Bone marrow (tissue), 2 donors: ENCODE measurements at regions not wholly inside any gene's neighbourhood (a gene's known extent, or its start where the extent isn't known, plus 50 kb on each side); places are given as distances from the start of the nearest gene placed in this dataset.

Experiments
- DNase-seq, 2 donors: peaks; one replicate each; lab custom pipeline; 2025; lab: John Stamatoyannopoulos, UW

GRCh38 chr9:109912726-109913460, 132.9 kb downstream of the PALM2AKAP2 start:
- DNase-seq, result no peak

DNA sequence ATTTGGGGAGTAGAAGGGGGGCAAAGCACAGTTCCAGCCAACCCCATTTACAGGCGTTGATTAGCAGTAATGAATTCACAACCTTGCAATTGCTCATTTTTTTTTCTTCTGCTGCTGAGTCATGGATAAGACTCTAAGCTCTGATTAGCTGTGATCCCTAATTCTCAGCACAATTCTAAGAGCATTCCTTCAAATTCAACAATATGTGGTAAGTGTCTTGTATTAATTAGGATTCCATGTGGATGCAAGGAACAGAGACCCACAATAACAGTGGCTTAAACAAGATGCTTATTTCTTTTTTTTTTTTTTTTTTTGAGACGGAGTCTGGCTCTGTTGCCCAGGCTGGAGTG, 133.4 kb downstream of the PALM2AKAP2 start:
- DNase-seq, result no peak

- no peak for DNase-seq
Observed at GRCh38 chr9:109914280-109915027, 134.5 kb downstream of the PALM2AKAP2 start.

DNA sequence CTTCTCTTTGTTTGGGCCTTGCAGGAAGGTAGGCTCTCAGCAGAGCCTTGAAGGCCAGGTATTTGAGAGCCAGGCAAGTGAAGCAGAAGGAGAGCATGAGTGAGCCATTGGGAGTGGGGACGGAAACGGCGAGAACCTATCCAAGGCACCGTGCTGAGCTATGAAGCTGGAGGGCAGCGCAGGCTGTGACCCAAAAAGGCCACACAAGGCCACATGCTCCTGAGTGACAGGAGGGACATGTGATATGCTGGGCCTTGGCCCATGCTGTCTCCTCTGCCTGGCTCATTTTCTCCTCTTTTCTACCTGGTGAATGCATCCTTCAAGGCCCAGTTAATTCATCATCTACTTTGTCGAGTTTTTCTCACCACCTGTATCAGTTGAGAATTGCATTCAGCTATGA, 136.3 kb downstream of the PALM2AKAP2 start:
- DNase-seq, result no peak

DNA sequence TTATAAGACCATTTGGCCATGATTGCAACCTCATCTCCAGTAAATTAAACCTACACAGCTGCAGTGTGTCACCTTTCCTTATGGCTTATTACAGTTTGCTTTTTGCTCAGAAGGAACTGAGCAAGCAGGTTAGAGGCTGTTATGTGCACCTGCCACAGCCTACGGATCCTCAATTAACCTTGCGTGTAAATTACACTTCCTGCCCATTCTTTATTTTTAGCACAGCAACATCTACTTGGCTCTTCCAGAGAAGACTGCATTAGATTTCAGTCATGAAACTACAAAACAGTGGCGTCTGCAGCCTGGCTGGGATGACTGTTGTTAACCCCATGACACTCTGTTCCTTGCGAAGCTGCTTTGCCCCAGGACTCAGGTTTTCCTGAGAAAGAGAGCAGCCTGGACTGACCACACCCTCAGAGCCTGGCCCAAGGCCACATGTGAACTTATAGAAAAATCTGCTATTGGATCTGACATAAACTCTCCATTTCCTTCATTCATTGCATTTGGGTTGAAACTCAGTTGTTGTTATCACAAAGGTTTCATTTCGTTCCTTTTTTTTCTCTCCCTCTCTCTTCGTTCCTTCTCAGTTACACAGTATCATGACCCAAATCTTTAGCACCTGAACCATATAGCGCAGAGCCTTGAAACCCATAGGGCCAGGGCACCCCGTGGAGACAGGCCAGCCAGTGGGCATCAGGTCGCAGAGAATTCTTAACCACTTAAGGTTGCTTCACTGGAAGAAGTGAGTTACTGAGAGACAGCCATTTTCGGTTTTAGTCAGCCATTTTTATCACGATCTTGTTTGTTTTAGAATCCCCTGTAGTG, 138.6 kb downstream of the PALM2AKAP2 start:
- no peak for DNase-seq

DNA sequence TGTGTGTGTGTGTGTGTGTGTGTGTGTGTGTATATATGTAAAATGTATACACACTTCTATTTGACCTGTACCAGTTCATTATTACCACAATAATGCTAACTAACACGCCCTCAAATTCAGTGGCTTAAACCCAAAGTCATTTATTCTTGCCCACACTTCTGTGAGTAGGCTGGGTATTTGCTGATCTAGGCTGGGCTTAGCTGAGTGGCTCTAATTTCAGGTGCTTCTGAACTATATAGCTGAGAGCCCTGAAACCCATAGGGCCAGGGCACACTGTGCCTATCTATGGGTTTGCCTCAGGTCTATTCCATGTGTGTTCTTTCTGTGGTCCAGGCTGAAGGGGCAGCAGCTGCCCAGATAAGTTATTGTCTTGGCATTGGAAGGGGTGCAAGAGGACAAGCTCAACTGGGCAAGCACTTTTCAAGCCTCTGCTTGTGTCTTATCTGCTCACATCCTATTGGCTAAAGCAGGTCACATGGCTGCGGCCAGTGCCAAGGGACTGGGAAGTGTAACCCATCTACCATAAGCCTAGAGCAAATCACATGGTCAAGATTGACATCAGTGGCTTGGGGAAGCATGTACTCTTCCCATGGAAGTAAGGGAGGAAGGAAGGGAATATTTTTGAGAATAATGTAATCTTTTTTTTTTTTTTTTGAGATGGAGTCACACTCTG, 139.9 kb downstream of the PALM2AKAP2 start:
- no peak for DNase-seq

- no peak for DNase-seq
Observed at GRCh38 chr9:109922617-109923470, 142.8 kb downstream of the PALM2AKAP2 start.

GRCh38 chr9:109923471-109923760, 143.4 kb downstream of the PALM2AKAP2 start:
- DNase-seq, result no peak

GRCh38 chr9:109923806-109924205, 143.8 kb downstream of the PALM2AKAP2 start:
- DNase-seq, result no peak

GRCh38 chr9:109925799-109926198, 145.8 kb downstream of the PALM2AKAP2 start:
- DNase-seq, result no peak

GRCh38 chr9:109926421-109926869, 146.4 kb downstream of the PALM2AKAP2 start:
- no peak for DNase-seq

GRCh38 chr9:109931623-109932022, 151.6 kb downstream of the PALM2AKAP2 start:
- DNase-seq, result no peak

GRCh38 chr9:109934136-109934856, 154.3 kb downstream of the PALM2AKAP2 start:
- DNase-seq, result no peak

- DNase-seq, result no peak
Observed at GRCh38 chr9:109934857-109935215, 154.8 kb downstream of the PALM2AKAP2 start.

GRCh38 chr9:109935406-109936087, 155.5 kb downstream of the PALM2AKAP2 start:
- no peak for DNase-seq

GRCh38 chr9:109937861-109938453, 158.0 kb downstream of the PALM2AKAP2 start:
- DNase-seq, result no peak

DNA sequence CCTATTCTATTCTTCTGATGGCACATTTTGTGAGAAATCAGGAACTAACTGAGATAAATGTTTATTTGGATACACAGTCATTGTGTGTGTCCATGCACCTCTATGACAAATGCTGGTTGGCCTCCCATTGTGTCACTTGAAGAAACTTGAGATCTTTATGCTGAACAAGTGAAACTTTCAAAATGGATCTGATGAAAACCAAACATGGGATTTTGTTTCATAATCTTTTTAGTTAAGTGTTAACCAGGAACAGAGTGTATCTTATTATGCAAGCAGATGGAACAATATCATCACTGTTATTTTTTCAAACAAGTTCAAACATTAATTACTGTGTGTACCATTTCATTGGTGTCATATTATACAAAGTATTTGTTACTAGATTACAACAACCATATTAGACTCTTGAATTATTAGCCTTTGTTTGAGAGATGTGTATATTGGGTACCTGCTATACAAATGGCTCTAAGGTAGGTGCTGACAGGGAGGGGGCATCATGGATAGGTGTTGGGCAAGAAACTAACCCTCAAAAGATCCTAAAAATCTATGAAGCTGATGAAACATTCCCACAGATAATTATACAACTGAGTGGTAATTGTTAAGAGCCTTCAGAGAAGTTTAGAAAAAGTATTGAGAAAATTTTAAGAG, 159.8 kb downstream of the PALM2AKAP2 start:
- no peak for DNase-seq

GRCh38 chr9:109940561-109940960, 160.6 kb downstream of the PALM2AKAP2 start:
- no peak for DNase-seq

GRCh38 chr9:109941771-109942170, 161.8 kb downstream of the PALM2AKAP2 start:
- DNase-seq, result no peak
